Adrenal gland (tissue), 5 donors: ENCODE measurements at regions not wholly inside any gene's neighbourhood (a gene's known extent, or its start where the extent isn't known, plus 50 kb on each side); places are given as distances from the start of the nearest gene placed in this dataset.

Experiments
- POLR2A ChIP-seq, 2 donors: fragments of 450-650 bp; IDR thresholded peaks; one replicate each; pipeline ENCODE4 v1.6.1; 2017; ENCODE audit warnings: antibody characterized with exemption in 2 of 2, mild to moderate bottlenecking in 2 of 2, moderate library complexity in 1 of 2
- TF ChIP-seq, protein P1 (sequence below), 6 experiments: fragments of 450-650 bp in 4 of 6; fragments of 200-600 bp in 2 of 6; sonication (generic) in 1 of 6; IDR thresholded peaks; 1 replicate in 5 of 6; 2 replicates in 1 of 6; pipeline versions ENCODE4 v1.5.1 to v1.8.0; 2016 to 2021; ENCODE audit warnings: antibody characterized with exemption in 6 of 6, mild to moderate bottlenecking in 2 of 6, moderate library complexity in 1 of 6
- donor health status: DM: no; HTN: no; CAD: no.

DNA sequence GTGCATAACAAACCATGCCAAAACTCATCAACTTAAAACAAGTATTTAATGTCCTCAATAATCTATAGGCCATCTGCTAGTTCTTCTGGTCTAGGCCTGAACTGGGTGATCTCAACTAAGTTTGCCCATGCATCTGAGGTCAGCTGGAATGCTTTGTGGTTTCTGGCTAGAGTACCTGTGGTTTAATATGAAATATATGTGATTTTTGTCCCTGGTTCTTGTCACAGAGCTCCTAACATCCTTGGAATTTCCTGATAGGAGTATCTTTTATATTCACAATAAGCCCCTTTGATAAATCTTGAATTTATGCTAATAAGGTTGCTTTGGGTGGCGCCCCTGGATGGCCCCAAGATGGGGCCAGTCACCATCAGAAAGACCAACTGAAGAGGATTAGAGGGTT, 535.9 kb downstream of the DNAH5 start:
- TF ChIP-seq POLR2A (IDR thresholded peaks at IDR 0.05) = no peak
- TF ChIP-seq, protein P1, sequence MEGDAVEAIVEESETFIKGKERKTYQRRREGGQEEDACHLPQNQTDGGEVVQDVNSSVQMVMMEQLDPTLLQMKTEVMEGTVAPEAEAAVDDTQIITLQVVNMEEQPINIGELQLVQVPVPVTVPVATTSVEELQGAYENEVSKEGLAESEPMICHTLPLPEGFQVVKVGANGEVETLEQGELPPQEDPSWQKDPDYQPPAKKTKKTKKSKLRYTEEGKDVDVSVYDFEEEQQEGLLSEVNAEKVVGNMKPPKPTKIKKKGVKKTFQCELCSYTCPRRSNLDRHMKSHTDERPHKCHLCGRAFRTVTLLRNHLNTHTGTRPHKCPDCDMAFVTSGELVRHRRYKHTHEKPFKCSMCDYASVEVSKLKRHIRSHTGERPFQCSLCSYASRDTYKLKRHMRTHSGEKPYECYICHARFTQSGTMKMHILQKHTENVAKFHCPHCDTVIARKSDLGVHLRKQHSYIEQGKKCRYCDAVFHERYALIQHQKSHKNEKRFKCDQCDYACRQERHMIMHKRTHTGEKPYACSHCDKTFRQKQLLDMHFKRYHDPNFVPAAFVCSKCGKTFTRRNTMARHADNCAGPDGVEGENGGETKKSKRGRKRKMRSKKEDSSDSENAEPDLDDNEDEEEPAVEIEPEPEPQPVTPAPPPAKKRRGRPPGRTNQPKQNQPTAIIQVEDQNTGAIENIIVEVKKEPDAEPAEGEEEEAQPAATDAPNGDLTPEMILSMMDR (IDR thresholded peaks at IDR 0.05) = no peak
